GM23338 (cell line): ENCODE measurements at regions not wholly inside any gene's neighbourhood (a gene's known extent, or its start where the extent isn't known, plus 50 kb on each side); places are given as distances from the start of the nearest gene placed in this dataset.

Source experiments
- ETS1 ChIP-seq: IDR thresholded peaks from 2 replicates; pipeline ENCODE4 v1.6.1; 2016; ENCODE audit warnings: antibody characterized with exemption
- POLR2AphosphoS5 ChIP-seq: IDR thresholded peaks from 2 replicates; pipeline ENCODE4 v1.6.1; 2016; ENCODE audit warnings: antibody characterized with exemption, low read depth
- REST ChIP-seq: IDR thresholded peaks from one replicate; pipeline ENCODE4 v1.6.1; 2018; ENCODE audit warnings: antibody characterized with exemption; ENCODE audit not compliant: unreplicated experiment
- TF ChIP-seq, protein P1 (sequence below), 2 experiments: fragments of 200-600 bp in 1 of 2; sonication (generic) in 1 of 2; conservative IDR thresholded peaks; 2 replicates each; pipeline versions ENCODE4 v1.5.1 to v1.6.1; 2016 to 2017; ENCODE audit warnings: antibody characterized with exemption in 2 of 2, low read depth in 2 of 2, mild to moderate bottlenecking in 2 of 2, moderate library complexity in 1 of 2

DNA sequence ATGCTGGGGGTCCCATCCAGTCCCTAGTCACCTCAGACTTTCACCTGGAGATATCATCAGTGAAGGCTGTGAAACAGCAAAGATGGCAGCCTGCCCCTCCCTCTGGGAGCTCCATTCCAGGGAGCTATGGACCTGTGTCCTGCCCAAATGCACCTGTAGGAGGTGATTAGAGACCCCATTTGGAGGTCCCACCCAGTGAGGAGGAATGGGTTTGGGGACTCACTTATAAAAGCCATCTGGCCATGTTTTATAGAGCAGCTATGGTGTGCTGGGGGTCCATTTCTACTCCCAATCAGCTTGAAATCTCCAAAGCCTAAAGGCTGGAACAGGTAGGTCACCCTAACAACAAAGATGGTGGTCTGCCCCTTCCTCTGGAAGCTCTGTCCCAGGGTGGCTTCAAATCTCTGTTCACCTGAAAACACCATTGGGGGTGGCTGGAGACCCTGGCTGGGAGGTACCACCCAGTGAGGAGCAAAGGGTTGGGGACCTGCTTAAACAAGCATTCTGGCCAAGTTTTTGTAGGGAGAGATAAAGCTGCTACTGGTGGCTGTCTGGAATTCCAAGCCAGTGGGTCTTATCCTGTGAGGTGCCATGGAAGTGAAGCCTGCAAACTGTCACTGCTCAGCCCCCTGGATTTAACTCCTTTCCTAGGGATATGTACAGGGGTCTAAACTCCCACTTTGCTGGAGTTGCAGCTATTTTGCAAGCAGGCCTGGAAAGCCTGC is 182.3 kb downstream of the RASSF9 start:
- TF ChIP-seq, protein P1, sequence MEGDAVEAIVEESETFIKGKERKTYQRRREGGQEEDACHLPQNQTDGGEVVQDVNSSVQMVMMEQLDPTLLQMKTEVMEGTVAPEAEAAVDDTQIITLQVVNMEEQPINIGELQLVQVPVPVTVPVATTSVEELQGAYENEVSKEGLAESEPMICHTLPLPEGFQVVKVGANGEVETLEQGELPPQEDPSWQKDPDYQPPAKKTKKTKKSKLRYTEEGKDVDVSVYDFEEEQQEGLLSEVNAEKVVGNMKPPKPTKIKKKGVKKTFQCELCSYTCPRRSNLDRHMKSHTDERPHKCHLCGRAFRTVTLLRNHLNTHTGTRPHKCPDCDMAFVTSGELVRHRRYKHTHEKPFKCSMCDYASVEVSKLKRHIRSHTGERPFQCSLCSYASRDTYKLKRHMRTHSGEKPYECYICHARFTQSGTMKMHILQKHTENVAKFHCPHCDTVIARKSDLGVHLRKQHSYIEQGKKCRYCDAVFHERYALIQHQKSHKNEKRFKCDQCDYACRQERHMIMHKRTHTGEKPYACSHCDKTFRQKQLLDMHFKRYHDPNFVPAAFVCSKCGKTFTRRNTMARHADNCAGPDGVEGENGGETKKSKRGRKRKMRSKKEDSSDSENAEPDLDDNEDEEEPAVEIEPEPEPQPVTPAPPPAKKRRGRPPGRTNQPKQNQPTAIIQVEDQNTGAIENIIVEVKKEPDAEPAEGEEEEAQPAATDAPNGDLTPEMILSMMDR (conservative IDR thresholded peaks at IDR 0.05; ENCODE audit: low read depth in 2 of 2), result no peak
- no peak for TF ChIP-seq POLR2AphosphoS5
- TF ChIP-seq ETS1, result no peak
- TF ChIP-seq REST, result no peak
